HEK293T (cell line): ENCODE measurements at regions not wholly inside any gene's neighbourhood (a gene's known extent, or its start where the extent isn't known, plus 50 kb on each side); places are given as distances from the start of the nearest gene placed in this dataset.

Experiments
- CTCF ChIA-PET: fragments of 350-600 bp; formaldehyde crosslinking; extraction: SDS; loops from one replicate; lab custom pipeline; 2021; ENCODE audit warnings: antibody characterized with exemption, inconsistent platforms; lab: Yijun Ruan, JAX
- POLR2A ChIA-PET: fragments of 350-600 bp; formaldehyde crosslinking; extraction: SDS; loops from one replicate; lab custom pipeline; 2020; ENCODE audit warnings: antibody characterized with exemption, inconsistent platforms; lab: Yijun Ruan, JAX
- DNase-seq: peaks from one replicate; pipeline ENCODE4 v3.0.0; 2012; ENCODE audit warnings: mixed read lengths; ENCODE audit errors: extremely low spot score
- ARNT ChIP-seq: fragments of 450-650 bp; IDR thresholded peaks from 2 replicates; pipeline ENCODE4 v1.6.1; 2017; ENCODE audit warnings: mild to moderate bottlenecking
- BHLHE40 ChIP-seq: fragments of 450-650 bp; IDR thresholded peaks from 2 replicates; pipeline ENCODE4 v1.6.1; 2016; ENCODE audit warnings: mild to moderate bottlenecking, moderate library complexity, borderline replicate concordance
- CTBP1 ChIP-seq: fragments of 450-650 bp; IDR thresholded peaks from 2 replicates; pipeline ENCODE4 v1.6.1; 2016; ENCODE audit warnings: borderline replicate concordance
- ELF4 ChIP-seq: fragments of 450-650 bp; IDR thresholded peaks from 2 replicates; pipeline ENCODE4 v1.6.1; 2017; ENCODE audit warnings: antibody characterized with exemption
- FOXA1 ChIP-seq: fragments of 450-650 bp; IDR thresholded peaks from 2 replicates; pipeline ENCODE4 v1.6.1; 2016; ENCODE audit warnings: mild to moderate bottlenecking
- FOXK2 ChIP-seq: fragments of 450-650 bp; IDR thresholded peaks from 2 replicates; pipeline ENCODE4 v1.6.1; 2016; ENCODE audit warnings: mild to moderate bottlenecking
- FOXM1 ChIP-seq: fragments of 450-650 bp; IDR thresholded peaks from 2 replicates; pipeline ENCODE4 v1.6.1; 2017; ENCODE audit warnings: mild to moderate bottlenecking, borderline replicate concordance
- HDGF ChIP-seq: fragments of 450-650 bp; IDR thresholded peaks from 2 replicates; pipeline ENCODE4 v1.6.1; 2017; ENCODE audit warnings: antibody characterized with exemption, borderline replicate concordance
- L3MBTL2 ChIP-seq: fragments of 450-650 bp; conservative IDR thresholded peaks from 2 replicates; pipeline ENCODE4 v1.6.1; 2016; ENCODE audit warnings: mild to moderate bottlenecking
- LEF1 ChIP-seq: fragments of 450-650 bp; IDR thresholded peaks from 2 replicates; pipeline ENCODE4 v1.6.1; 2017; ENCODE audit warnings: mild to moderate bottlenecking, borderline replicate concordance
- NFRKB ChIP-seq: fragments of 450-650 bp; IDR thresholded peaks from 2 replicates; pipeline ENCODE4 v1.6.1; 2016; ENCODE audit warnings: mild to moderate bottlenecking, moderate library complexity
- PKNOX1 ChIP-seq: fragments of 450-650 bp; IDR thresholded peaks from 2 replicates; pipeline ENCODE4 v1.6.1; 2016
- SP1 ChIP-seq: fragments of 450-650 bp; IDR thresholded peaks from 2 replicates; pipeline ENCODE4 v1.6.1; 2017
- SUZ12 ChIP-seq: fragments of 450-650 bp; IDR thresholded peaks from 2 replicates; pipeline ENCODE4 v1.6.1; 2016; ENCODE audit warnings: mild to moderate bottlenecking
- TARDBP ChIP-seq: fragments of 450-650 bp; IDR thresholded peaks from 2 replicates; pipeline ENCODE4 v1.6.1; 2016
- ZNF384 ChIP-seq: fragments of 450-650 bp; IDR thresholded peaks from 2 replicates; pipeline ENCODE4 v1.6.1; 2016

GRCh38 chr17:5635949-5636348, 51.6 kb upstream of the NLRP1 start:
- POLR2A ChIA-PET = no interaction called here
- TF ChIP-seq ARNT (no peak), FOXA1 (no peak), BHLHE40 (no peak), ELF4 (no peak), LEF1 (no peak), NFRKB (no peak), HDGF (no peak), SP1 (no peak), PKNOX1 (no peak), FOXM1 (no peak), SUZ12 (no peak), L3MBTL2 (no peak), TARDBP (no peak), CTBP1 (no peak)
- no peak for DNase-seq
- CTCF ChIA-PET = no interaction called here

- no peak for TF ChIP-seq TARDBP
- TF ChIP-seq BHLHE40 = no peak
- TF ChIP-seq FOXA1 = no peak
- TF ChIP-seq L3MBTL2 = no peak
- no peak for TF ChIP-seq PKNOX1
- TF ChIP-seq FOXK2 = no peak
- no peak for TF ChIP-seq ZNF384
- TF ChIP-seq HDGF = no peak
- no peak for TF ChIP-seq SUZ12
- no peak for TF ChIP-seq ELF4
- no peak for TF ChIP-seq NFRKB
- TF ChIP-seq LEF1 = no peak
- TF ChIP-seq FOXM1 = no peak
- no peak for TF ChIP-seq SP1
- TF ChIP-seq ARNT = no peak
- TF ChIP-seq CTBP1 = no peak
- ChIA-PET POLR2A (no interaction called here), CTCF (no interaction called here)
- DNase-seq = no peak
Measured at GRCh38 chr17:5638596-5638995, 54.3 kb upstream of the NLRP1 start.

GRCh38 chr17:5640726-5641125, 56.4 kb upstream of the NLRP1 start:
- DNase-seq = no peak
- POLR2A ChIA-PET = no interaction called here
- TF ChIP-seq BHLHE40 (no peak), FOXK2 (no peak), L3MBTL2 (no peak), FOXA1 (no peak), FOXM1 (no peak), LEF1 (no peak), ELF4 (no peak), ARNT (no peak), ZNF384 (no peak), SP1 (no peak), TARDBP (no peak), PKNOX1 (no peak), CTBP1 (no peak), HDGF (no peak), NFRKB (no peak), SUZ12 (no peak)
- CTCF ChIA-PET = no interaction called here

- TF ChIP-seq ARNT (no peak), FOXM1 (no peak), ZNF384 (no peak), SP1 (no peak), L3MBTL2 (no peak), NFRKB (no peak), SUZ12 (no peak), HDGF (no peak), PKNOX1 (no peak), ELF4 (no peak), LEF1 (no peak), FOXA1 (no peak), CTBP1 (no peak), TARDBP (no peak), BHLHE40 (no peak), FOXK2 (no peak)
- POLR2A ChIA-PET = no interaction called here
- DNase-seq = no peak
- CTCF ChIA-PET = no interaction called here
Measured at GRCh38 chr17:5642752-5643151, 58.4 kb upstream of the NLRP1 start.

- CTCF ChIA-PET = no interaction called here
- POLR2A ChIA-PET = no interaction called here
- TF ChIP-seq ARNT (no peak), SUZ12 (no peak)
- DNase-seq = no peak
Measured at GRCh38 chr17:5644065-5644464, 59.8 kb upstream of the NLRP1 start.

GRCh38 chr17:5651348-5651747, 67.0 kb upstream of the NLRP1 start:
- ChIA-PET POLR2A (no interaction called here), CTCF (no interaction called here)
- no peak for DNase-seq

More at GRCh38 chr17:5651348-5651747, 67.0 kb upstream of the NLRP1 start:
- TF ChIP-seq BHLHE40 (no peak), SP1 (no peak), TARDBP (no peak), ELF4 (no peak), ARNT (no peak), SUZ12 (no peak), FOXM1 (no peak), HDGF (no peak), CTBP1 (no peak), NFRKB (no peak), ZNF384 (no peak), LEF1 (no peak)
